ENCODE measurements at regions not wholly inside any gene's neighbourhood (a gene's known extent, or its start where the extent isn't known, plus 50 kb on each side); places are given as distances from the start of the nearest gene placed in this dataset.

DNA sequence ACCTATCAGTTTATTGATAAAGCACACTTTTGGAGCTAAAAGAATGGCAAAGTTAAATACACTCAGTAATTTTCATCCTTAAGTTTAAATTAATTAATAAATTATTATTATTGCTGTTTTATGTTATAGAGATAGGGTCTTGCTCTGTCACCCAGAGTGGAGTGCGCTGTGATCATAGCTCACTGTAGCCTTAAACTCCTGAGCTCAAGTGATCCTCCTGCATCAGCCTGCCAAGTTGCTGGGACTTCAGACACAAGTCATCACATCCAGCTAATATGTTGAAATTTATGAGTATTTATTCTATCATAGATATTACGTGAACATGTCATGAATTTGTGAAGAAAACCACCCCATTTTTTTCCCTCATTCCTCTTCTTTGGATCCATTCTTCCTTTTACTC is 64.2 kb downstream of the GJA1 start:
- H3K36me3 Mint-ChIP-seq = no peaks in the 10 kb centered on the region
- peaks cover 5% of the 10 kb centered on the region for H3K27me3 Mint-ChIP-seq
- DNase-seq = no peak
- H3K4me3 Mint-ChIP-seq = no peak overlapping the region
- H3K27ac Mint-ChIP-seq = no peak overlapping the region
- H3K4me1 Mint-ChIP-seq = peaks cover 6% of the 10 kb centered on the region
- no peaks in the 10 kb centered on the region for H3K9me3 Mint-ChIP-seq

DNA sequence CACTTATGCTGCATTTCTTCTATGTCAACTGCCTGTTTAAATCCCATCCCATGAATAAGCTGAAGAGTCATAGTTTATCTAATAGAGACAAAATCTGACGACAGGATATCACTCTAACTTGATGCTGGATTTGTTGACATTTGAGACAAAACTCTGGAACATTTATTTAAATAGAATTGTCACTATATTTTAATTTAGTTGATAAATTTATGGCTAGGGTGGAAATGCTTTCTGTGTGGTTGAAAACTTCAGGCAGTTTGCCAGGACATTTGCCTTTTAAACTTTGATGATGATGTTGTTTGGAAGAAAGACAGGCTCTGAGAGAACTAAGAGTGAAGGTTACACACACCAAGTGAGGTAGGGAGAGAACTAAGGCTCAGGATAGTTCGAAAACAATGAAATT is 68.1 kb downstream of the GJA1 start:
- Mint-ChIP-seq H3K4me1 (peaks cover 6% of the 10 kb centered on the region), H3K36me3 (no peaks in the 10 kb centered on the region), H3K27ac (no peak overlapping the region), H3K27me3 (peaks cover 5% of the 10 kb centered on the region), H3K4me3 (no peak overlapping the region), H3K9me3 (no peaks in the 10 kb centered on the region)
- no peak for DNase-seq

DNA sequence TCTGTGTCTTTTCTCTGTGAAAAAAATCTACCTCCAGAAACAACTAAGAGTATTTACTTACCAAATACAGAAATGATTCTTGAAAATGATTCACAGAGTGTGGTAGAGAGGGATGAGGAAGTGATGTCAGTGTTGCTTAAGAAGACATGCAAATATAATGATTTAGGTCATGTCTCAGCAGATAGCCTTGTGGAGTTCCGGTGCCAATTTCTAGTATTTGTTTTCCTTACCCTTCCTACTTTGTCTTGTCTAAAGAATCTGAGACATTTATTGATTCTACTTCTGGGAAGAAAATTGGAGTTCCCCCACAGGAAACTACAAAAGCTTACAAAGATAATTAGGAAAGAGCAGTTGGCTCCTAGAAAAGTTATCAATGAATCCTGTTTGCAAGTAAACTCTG is 68.8 kb downstream of the GJA1 start:
- no peak overlapping the region for H3K27ac Mint-ChIP-seq
- no peaks in the 10 kb centered on the region for H3K9me3 Mint-ChIP-seq
- DNase-seq = no peak
- peaks cover 5% of the 10 kb centered on the region for H3K27me3 Mint-ChIP-seq
- no peaks in the 10 kb centered on the region for H3K36me3 Mint-ChIP-seq
- peaks cover 6% of the 10 kb centered on the region for H3K4me1 Mint-ChIP-seq
- H3K4me3 Mint-ChIP-seq = no peak overlapping the region

DNA sequence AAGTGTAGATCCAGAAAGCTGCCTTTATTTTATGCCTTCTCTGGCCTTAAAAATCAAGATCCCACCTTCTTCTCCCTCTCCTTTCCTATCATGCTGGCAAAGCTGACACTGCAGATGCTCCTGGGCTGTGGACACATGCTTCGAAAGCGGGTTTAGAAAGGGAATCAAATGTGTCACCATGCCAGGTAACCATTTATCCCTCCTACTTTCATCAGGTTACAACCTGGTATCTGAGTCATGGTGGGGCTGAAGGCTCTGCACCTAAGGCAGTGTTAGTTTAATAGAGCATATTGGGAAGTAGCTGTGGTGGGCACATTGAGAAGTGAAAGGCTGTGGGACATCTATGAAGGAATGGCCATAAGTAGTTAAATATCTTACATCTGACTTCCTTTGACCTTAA is 69.8 kb downstream of the GJA1 start:
- DNase-seq = no peak
- Mint-ChIP-seq H3K4me3 (no peak overlapping the region), H3K27me3 (peaks cover 5% of the 10 kb centered on the region), H3K4me1 (peaks cover 7% of the 10 kb centered on the region), H3K9me3 (no peaks in the 10 kb centered on the region), H3K36me3 (no peaks in the 10 kb centered on the region), H3K27ac (no peak overlapping the region)

DNA sequence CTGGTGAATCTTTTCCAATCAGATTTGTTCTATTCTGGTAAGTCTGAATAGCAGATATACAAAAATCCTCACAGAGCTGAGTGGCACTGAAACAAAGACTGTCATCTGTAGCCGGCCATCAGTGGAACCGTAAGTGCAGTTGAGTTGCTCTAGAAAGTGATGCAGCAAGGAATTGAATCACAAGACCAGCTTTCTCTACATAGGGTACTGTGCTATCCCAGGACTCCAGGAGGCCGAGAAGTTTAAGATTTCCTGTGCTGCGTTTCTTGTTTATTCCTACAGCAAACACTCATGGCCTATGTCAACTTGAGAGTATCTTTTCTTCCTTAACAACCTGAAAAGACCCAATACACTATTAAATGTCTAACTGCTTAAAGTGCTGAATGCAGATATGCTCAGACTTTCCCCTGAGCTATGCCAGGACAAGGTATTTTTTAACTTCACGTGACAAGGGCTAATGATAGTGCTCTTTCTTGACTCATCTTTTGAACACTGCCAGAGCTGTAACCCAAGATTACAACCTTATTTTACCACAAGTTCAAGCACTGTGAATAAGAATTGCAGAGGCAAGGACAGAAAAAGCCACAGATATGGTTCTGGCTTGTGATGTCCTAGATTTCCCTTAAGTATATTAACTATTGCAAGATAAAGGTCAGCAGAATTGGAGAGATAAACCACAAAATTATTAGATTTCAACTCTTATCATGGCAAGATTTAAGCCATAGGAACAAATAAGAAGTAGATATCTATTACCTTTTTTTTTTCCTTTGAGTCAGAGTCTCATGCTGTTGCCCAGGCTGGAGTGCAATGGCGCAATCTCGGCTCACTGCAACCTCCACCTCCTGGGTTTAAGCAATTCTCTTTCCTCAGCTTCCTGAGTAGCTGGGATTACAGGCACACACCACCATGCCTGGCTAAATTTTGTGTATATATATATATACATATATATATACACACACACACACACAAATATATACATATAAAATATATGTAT is 71.6 kb downstream of the GJA1 start:
- Mint-ChIP-seq H3K36me3 (no peaks in the 10 kb centered on the region), H3K27me3 (peaks cover 5% of the 10 kb centered on the region), H3K9me3 (no peaks in the 10 kb centered on the region), H3K4me1 (peaks cover 7% of the 10 kb centered on the region), H3K27ac (no peak overlapping the region), H3K4me3 (no peak overlapping the region)
- DNase-seq = no peak

DNA sequence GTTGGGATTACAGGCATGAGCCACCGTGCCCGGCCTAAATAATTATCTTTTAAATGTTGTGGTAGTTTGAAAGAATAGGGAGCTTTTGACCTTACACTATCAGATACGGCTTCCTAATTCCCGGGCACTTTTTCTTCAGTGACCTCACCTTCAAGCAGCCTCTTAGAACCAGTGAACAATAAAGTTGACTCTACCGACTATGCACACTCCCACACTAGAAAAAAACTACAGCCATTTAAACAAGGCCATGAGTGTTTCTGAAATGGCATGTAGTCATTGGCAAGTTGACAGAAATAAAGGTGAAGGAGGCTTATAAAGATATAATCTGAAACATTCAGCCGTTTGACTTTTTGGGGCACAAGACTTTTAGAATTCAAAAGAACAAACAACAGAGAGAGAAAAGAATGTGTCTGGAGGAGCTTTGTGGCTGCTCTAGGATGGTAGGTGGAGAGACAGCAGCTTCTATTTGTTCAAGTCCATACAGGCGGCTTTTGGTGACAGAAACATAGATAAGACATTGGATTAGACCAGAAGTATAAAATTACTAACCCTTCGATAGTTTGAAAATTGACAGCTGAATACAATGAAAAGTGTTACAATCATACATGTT is 75.2 kb downstream of the GJA1 start:
- no peak for DNase-seq
- no peaks in the 10 kb centered on the region for H3K9me3 Mint-ChIP-seq
- no peaks in the 10 kb centered on the region for H3K36me3 Mint-ChIP-seq
- no peak overlapping the region for H3K27ac Mint-ChIP-seq
- peaks cover 1% of the 10 kb centered on the region for H3K4me1 Mint-ChIP-seq
- H3K4me3 Mint-ChIP-seq = no peak overlapping the region
- no peaks in the 10 kb centered on the region for H3K27me3 Mint-ChIP-seq

DNA sequence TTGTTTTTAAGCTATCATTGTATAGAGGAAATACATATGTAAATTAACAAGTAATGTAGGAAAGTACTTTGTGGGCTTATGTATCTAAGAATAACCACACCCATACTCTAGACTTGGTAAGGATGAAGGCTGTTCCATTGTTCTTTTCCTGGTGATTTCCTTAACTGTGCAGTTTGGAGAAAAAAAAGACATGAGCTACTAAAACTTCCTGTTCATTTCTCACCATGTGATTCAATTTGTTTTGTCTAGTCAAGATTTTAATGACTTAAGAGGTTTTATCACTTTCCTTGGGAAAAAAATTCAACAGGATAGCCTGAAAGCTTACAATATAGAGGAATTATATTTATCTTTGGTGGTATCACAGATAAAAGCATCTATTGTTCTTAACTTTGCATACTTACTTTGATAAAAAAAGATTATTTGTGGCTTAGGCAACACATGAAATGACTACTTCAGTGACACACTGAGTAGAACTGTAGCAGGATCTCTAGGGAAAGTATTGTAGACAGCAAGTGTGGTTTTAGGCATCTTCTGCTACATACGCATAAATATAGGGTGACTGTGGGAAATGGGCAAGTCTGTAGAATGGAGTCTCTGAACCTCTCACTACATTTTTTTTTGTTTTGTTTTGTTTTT is 80.3 kb downstream of the GJA1 start:
- no peaks in the 10 kb centered on the region for H3K27me3 Mint-ChIP-seq
- no peak overlapping the region for H3K4me3 Mint-ChIP-seq
- H3K9me3 Mint-ChIP-seq = no peaks in the 10 kb centered on the region
- DNase-seq = no peak
- no peaks in the 10 kb centered on the region for H3K4me1 Mint-ChIP-seq
- H3K27ac Mint-ChIP-seq = no peak overlapping the region
- no peaks in the 10 kb centered on the region for H3K36me3 Mint-ChIP-seq

DNA sequence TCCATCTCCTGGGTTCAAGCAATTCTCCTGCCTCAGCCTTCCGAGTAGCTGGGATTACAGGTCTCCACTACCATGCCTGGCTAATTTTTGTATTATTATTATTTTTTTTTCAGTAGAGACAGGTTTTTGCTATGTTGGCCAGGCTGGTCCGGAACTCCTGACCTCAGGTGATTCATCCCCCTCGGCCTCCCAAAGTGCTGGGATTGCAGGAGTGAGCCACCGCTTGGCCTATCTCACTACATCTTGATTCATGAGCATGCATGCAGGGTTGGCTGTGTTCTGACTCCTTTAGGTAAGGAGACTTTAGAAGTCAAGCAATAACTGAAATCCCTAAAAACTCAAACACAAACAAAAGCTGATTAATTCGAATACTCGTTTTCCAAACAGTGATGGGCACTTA is 80.9 kb downstream of the GJA1 start:
- no peak for DNase-seq
- H3K27me3 Mint-ChIP-seq = no peaks in the 10 kb centered on the region
- no peaks in the 10 kb centered on the region for H3K9me3 Mint-ChIP-seq
- no peaks in the 10 kb centered on the region for H3K4me1 Mint-ChIP-seq
- H3K27ac Mint-ChIP-seq = no peak overlapping the region
- no peaks in the 10 kb centered on the region for H3K36me3 Mint-ChIP-seq
- H3K4me3 Mint-ChIP-seq = no peak overlapping the region

DNA sequence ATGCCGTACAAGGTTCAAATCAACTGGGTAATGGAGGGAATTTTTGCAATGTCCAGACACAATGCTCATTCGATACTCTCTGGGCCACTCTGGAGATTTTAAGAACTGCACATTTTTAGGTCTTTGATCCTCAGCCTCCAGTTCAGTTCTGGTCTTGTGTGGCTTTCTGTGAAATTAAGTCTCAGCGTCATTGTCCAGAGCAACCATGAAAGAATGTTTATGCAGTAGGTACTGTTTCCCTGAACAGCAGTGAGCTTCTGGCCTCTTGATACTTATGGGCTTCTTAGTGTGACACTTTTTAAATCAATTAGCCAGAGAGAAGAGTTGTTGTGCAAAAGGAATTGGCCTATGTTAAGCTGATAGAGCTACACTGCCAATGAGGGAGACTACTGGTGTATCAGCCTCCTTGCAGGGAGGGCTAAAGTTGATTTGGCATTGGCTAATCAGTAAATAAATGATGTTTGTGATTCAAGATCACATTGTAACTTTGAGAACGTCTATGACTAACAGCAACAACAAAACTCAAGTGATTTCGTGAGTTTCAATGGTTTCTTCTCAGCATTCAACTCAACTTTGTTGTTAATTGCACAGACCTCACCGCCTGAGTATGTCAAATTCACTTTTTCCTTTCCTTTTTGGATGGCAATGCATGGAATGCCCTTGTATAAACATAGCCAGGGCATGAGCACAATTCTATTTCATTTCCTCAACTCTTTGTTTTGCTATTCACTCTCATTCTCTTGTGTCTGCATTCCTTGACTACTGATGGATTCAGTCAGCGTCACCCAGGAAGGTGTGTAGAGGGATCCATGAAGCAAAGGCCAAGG is 85.1 kb downstream of the GJA1 start:
- no peaks in the 10 kb centered on the region for H3K9me3 Mint-ChIP-seq
- DNase-seq = no peak
- no peak overlapping the region for H3K4me3 Mint-ChIP-seq
- no peak overlapping the region for H3K27ac Mint-ChIP-seq
- no peaks in the 10 kb centered on the region for H3K36me3 Mint-ChIP-seq
- no peaks in the 10 kb centered on the region for H3K4me1 Mint-ChIP-seq
- no peaks in the 10 kb centered on the region for H3K27me3 Mint-ChIP-seq

DNA sequence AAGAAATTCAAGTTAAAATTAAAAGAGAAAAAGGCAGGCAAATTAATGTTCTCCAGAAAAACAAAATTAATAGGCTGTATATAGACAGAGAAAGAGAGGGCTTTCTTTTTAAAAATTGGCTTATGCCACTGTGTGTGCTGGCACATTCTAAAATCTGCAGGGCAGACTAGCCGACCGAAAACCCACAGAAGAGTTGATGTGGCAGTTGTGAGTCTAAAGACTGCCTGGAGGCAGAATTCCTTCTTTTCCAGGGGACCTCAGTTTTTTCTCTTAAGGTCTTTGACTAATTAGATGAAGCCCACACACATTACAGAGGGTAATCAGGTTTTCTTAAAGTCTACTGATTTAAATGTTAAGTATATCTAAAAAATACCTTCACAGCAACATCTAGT is 85.7 kb downstream of the GJA1 start:
- no peak for DNase-seq
- no peak overlapping the region for H3K27ac Mint-ChIP-seq
- no peaks in the 10 kb centered on the region for H3K36me3 Mint-ChIP-seq
- no peaks in the 10 kb centered on the region for H3K9me3 Mint-ChIP-seq
- H3K4me1 Mint-ChIP-seq = no peaks in the 10 kb centered on the region
- H3K27me3 Mint-ChIP-seq = no peaks in the 10 kb centered on the region
- no peak overlapping the region for H3K4me3 Mint-ChIP-seq

DNA sequence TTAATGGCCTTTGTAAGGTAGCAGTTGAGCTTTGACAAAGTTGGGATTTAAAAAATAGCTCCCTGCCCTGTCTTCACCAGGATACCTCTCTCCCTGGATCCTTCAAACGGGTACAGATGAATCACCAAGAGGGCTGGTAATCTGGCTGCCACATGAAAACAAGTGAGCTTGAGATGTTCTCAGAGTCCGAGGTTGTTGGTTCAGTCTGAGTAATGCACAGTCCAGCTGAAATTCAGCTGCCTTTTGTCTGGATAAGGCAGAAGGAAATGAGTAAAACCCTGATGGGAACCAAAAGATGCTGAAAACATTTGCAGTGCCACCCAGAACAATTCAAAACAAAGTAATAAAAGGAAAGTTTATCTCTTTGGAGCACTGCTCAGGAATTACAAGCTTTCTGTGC is 86.8 kb downstream of the GJA1 start:
- Mint-ChIP-seq H3K4me3 (no peak overlapping the region), H3K27ac (no peak overlapping the region), H3K9me3 (no peaks in the 10 kb centered on the region), H3K27me3 (no peaks in the 10 kb centered on the region), H3K36me3 (no peaks in the 10 kb centered on the region), H3K4me1 (no peaks in the 10 kb centered on the region)
- DNase-seq = no peak

DNA sequence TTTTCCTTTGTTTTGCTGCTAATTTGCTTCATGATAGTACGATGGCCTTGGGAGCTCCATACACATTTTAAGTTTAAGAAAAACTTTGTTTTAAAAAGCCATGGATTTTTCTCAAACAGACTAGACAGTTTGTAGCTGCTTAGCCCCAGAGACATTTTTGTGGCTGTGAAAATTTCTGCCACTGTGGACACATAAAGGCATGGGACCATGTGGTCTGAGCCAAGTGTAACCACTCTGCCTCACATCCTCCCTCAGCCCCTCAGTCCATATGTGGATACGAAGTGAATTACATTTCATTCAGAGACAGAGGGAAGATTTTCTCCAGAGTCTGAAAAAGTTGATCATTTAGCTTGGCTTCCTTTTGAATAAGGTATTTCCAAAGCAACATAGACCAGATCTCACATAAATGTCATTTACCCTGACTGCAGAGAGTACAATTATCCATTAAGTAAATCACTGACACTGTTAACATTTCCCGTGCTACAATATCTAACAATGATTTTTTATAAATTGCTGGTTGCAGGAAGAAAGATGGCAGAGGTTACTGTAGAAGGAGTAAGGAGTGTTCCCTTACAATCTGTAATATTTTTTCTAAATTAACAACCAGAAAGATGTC is 87.4 kb downstream of the GJA1 start:
- H3K27ac Mint-ChIP-seq = no peak overlapping the region
- no peaks in the 10 kb centered on the region for H3K36me3 Mint-ChIP-seq
- H3K4me3 Mint-ChIP-seq = no peak overlapping the region
- no peaks in the 10 kb centered on the region for H3K9me3 Mint-ChIP-seq
- H3K4me1 Mint-ChIP-seq = no peaks in the 10 kb centered on the region
- DNase-seq = no peak
- H3K27me3 Mint-ChIP-seq = no peaks in the 10 kb centered on the region

DNA sequence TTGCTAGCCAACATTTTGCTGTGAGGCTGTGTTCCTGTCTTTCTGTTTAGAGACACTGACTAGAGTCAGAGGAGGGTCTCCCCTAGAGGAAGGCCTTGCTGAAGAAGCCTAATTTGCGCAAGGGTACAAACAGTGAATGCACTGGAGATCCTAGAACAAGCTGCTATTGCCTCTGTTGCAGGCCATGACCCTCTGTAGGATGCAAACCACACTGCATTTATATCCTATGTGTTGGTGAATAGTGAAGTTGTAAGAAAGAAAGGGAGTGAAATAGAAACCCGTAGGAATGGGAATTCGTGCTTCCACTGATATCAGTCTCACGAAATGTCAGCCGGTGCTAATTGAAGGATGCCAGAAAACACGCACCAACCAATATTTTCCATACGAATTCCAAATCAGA is 88.2 kb downstream of the GJA1 start:
- no peaks in the 10 kb centered on the region for H3K9me3 Mint-ChIP-seq
- no peak for DNase-seq
- no peaks in the 10 kb centered on the region for H3K27me3 Mint-ChIP-seq
- H3K4me1 Mint-ChIP-seq = no peaks in the 10 kb centered on the region
- H3K36me3 Mint-ChIP-seq = no peaks in the 10 kb centered on the region
- no peak overlapping the region for H3K4me3 Mint-ChIP-seq
- H3K27ac Mint-ChIP-seq = no peak overlapping the region

DNA sequence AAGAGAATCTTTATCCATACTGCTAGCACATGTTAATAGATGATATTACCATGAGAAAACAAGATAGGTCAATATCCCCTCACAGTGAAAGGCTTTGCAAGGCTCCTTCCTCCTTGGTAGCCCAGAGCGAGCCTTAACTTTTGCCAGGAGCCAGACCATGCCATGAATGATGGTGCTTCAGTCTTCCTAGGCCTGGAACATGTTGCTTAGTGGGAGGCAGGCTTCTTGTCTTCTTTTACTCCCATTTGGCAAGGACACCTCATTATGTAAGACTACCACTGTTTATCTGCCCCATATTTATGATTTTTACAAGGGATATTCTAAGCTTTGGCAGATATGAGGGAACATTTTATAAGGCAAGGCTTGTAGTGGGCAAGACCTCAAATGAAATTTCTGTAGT is 90.8 kb downstream of the GJA1 start:
- Mint-ChIP-seq H3K4me1 (no peaks in the 10 kb centered on the region), H3K27me3 (no peaks in the 10 kb centered on the region), H3K4me3 (no peak overlapping the region), H3K9me3 (no peaks in the 10 kb centered on the region), H3K27ac (no peak overlapping the region), H3K36me3 (no peaks in the 10 kb centered on the region)
- no peak for DNase-seq

Measured in activated naive CD8-positive, alpha-beta T cell treated with anti-CD3 and anti-CD28 coated beads for 36 hours (primary cell).